Fibroblast of skin of right quadriceps (primary cell): ENCODE measurements at regions not wholly inside any gene's neighbourhood (a gene's known extent, or its start where the extent isn't known, plus 50 kb on each side); places are given as distances from the start of the nearest gene placed in this dataset.

Source experiments
- DNase-seq: peaks from one replicate; pipeline ENCODE4 v3.0.0-alpha.2; 2013

DNA sequence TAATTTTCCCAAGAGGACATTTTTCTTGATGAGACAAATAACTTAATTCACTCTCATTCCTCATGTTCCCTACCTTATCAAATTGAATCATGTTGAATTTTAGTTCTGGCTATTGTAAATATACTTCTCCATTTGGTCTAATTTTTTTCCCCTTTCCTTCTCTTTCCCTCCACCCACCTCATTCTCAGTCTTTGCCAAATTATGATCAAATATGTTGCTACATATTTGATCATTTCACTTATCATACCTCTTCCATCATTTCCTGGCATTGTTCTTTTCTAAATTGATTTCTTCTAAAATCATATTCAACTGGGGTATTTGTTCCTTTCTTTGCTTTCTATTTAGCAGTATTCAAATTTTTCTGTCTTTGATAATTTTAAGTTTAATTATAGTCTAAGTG, 52.3 kb downstream of the HDGFL1 start:
- no peak for DNase-seq

DNA sequence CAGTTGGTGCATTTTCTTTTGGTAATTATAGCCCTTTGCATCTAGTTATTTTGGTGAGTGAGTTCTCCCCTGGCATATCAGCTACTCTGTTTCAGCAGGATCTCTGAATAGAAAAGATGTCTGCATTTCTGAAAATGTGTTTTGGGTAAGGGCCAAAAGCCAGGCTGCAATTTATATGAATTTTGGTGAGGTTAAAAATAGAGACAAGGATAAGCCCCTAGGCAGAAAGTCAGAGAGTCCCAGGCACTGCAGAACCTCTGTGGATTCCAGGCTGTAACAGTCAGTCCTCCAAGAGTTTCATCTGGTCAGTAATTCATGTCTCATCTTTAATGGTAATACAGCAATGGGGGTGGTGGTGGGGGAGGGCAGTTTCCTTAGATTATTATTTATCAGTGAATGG, 53.0 kb downstream of the HDGFL1 start:
- DNase-seq, result peak; percentile 5

DNA sequence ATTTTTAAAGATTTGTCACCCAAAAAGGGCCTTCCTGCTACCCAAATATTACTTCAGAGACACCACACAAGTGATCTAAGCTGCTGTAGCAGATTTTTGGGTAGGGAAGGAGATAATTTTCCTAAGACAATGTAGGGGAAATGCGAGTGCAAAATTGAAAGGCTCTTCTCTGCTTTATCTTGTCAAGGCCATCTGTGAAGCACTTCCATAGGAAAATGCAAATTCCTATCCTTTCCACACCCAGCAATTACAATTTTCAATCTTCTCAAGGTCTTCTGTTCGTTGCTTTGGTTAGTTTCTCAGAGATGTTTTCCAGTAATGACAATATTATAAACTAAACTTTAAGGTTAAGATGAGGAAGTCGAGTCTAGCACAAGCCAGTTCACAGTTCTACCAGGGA, 53.4 kb downstream of the HDGFL1 start:
- DNase-seq, result no peak

DNA sequence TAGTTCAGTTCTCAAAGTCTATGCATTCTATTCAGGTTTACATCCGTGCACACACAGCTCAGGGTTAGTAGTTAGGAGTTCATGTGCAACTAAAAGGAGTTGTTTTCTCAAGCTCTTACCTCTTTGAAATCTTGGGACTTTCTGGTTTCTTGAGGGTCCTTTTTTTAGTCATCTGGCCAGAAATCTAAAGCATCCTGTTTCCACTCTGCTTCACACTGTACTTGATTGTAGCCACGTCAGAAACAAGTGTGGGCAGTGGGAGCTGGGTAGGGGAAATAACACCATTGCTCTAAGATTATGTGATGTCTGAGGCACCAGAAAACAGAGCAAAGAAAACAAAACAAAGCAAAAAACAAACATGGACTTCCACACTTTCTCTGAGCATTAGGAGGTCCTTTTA, 58.3 kb downstream of the HDGFL1 start:
- no peak for DNase-seq

DNA sequence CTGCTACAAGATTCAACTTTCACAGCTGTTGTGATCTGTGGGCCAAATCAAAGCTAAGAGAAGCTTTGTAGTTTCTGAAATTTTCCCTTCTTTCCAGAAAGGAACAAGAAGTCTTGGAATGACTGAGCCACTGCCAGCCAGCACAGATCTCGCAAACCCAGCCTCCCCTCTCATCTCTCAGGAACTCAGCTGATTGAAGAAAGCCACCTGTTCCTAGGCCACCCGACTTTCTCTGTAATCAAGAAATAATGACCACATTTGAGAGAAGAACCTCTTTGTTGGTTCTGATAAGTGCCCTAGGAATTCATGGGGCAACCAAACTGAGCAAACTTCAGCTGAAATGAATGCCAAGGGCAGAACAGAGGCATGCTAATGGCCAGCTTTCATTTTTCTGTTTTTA, 61.7 kb downstream of the HDGFL1 start:
- no peak for DNase-seq

DNA sequence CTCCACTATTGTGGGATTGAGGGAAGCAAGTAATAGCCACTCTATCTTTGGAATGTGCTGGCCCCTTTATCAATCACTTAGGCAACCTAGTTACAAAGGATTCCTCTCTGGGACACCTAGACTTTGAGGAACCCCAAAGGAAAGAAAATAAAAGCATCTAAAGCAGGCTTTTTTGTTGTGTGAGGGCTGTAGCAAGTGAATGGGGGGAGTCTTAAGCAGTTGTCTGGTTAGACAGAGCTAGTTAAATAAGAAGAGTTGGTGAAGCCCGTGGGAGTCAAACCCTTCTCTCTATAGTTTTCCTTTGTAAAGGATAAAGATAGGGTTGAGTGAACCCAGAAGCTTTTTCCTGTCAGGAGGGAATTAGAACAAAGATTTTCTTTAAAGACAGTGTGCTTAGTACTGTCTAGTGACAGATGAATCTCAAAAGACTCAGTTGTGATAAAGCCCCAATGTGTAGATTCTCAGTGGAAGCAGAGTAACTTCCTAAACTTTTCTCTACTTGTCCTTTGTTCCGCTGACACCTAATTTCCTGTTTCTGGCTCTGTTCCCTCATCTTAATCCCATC, 63.3 kb downstream of the HDGFL1 start:
- DNase-seq, result no peak

DNA sequence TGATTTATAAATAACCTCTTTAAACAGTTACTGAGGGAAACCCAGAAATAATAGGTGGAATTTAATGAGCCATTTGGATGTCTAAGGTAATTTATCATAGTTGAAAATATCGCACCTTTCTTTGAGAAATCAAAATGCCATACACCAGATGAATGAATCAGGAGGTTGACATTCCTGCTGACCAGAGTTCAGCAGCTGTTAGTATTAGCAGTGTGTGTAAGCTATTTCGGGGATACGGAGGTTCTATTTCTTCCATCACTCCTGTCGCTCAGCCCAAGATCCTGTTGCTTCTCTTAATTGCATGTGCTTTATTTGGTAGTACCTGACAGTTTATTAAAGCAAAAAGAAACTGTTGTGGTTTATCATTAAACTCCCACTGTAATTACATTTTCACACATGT, 67.1 kb downstream of the HDGFL1 start:
- no peak for DNase-seq

DNA sequence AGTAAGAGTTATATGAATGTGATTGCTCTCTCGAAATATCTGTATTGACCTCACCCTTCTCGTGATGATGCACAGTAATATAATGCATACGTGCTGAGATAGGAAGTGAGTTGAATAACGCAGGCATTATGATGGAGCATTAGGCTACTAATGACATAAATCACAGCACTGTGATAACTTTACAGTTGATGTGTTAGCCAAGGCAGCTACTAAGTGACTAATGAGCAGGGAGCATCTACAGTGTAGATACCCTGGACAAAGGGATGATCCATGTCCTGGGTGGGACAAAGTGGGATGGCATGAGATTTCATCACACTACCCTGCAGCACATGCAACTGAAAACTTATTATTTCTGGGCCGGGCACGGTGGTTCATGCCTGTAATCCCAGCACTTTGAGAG, 68.4 kb downstream of the HDGFL1 start:
- DNase-seq, result no peak

DNA sequence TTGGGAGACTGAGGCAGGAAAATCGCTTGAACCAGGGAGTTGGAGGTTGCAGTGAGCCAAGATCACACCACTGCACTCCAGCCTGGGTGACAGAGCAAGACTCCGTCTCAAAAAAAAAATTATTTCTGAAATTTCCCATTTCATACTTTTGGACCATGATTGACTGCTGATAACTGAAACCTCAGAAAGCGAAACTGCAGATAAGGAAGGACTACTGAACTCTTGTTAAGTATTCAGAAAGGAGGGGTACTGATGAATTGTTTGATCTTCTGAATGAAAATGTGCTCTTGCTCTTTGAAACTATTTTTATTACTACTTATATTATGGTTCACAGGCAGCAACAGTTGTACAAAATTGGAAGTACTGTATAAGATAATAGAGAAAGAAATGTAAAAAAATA, 69.0 kb downstream of the HDGFL1 start:
- no peak for DNase-seq

DNA sequence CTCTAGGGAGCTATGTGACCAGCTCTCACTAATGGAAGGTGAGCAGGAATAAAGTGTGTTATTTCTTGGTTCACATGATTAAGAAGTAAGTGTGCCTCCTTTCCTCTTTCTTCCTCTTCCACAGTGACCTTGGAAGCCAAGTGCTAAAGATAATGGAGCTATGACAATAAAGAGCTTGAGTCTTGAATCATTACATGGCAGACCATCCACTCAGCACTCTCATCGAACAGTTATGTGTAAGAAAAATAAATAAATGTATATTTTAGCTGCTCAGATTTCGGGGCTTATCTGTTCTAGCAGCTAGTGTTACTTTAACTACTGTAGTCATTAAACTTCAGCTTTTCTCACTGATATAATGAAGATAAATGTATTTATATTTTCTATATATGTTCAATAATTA, 72.9 kb downstream of the HDGFL1 start:
- DNase-seq, result peak; percentile 30

DNA sequence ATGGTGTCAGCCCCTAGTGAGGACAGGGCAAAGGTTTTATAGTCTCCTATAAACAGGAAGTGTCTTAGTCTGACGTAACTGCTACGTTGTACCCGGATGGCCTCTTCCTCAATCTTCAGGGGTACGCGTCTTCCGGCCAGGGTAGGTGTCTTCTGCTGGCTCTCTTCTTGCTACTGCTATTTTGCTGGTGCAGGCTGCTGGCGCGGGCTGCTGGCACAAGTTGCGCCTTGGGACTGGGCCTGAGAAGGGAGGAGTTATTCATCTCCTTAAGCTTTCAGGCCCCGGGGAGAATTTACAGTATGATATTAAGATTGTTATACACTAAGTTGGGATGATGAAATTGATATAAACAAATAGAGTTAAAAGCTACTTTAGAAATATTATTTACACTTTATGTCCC, 74.4 kb downstream of the HDGFL1 start:
- DNase-seq, result no peak

DNA sequence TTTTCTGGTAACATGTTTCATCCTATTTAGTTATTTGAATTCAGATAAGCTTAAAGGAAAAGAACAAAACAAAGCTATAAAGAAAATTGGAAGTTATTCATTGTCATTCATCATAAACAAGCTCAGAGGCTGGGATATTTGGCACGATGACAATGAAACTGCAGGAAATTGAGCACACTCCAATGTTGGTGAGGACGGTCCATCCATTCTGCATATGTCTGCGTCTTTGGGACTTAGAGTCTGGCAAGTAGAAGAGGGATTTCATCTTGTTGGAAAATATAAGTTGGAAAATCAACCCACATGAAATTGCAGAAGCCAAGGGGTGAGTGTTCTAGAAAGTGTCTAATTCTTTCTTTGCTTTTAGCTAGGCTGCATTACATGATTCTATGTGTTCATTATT, 78.4 kb downstream of the HDGFL1 start:
- peak; percentile 5 for DNase-seq

DNA sequence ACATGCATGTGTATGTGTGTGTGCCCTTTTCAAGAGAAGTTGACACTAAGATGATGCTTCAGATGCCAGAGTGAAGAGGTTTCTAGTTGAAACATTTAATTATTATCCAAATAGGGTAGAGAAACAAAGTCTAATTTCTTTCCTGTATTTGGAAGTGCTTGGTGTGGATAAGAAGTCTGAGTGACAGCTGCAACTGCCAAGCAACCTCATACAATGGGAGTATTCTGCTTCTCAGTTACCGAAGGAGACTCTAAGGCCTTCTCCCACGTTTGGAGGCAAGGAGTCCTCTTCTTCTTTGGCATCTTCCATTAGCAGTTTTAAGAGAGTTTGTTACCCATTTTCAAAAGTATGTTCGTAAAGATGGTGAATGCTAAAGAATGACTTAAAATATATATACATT, 82.4 kb downstream of the HDGFL1 start:
- DNase-seq, result no peak

DNA sequence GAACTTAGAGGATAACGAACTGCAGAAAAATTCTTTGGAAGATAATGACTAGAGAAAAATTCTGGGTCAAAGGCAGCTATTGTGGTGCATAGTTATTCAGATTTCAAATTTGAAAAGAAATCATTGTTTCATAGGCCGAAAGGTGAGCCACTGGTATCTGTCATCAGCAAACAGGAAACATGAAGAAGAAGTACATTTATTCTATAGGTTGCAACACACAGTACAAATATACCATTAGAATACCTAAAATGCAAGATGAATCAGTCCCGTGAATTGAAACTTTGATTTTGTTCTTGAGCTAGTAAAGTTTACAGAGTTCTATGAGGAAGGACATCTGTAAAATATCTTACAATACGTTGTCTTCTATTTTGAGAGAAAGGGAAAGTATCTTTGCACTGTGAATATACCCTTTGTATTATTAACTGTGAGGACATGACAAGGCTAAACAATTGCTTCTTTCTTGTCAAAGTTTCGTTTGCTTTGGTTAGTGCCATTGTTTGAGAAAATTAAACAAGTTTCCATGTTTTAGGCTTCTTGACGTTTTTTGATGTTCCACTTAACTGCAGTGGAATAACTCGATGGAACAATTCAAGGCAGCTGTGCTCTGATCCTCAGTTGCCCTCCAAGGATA, 84.7 kb downstream of the HDGFL1 start:
- DNase-seq, result no peak

DNA sequence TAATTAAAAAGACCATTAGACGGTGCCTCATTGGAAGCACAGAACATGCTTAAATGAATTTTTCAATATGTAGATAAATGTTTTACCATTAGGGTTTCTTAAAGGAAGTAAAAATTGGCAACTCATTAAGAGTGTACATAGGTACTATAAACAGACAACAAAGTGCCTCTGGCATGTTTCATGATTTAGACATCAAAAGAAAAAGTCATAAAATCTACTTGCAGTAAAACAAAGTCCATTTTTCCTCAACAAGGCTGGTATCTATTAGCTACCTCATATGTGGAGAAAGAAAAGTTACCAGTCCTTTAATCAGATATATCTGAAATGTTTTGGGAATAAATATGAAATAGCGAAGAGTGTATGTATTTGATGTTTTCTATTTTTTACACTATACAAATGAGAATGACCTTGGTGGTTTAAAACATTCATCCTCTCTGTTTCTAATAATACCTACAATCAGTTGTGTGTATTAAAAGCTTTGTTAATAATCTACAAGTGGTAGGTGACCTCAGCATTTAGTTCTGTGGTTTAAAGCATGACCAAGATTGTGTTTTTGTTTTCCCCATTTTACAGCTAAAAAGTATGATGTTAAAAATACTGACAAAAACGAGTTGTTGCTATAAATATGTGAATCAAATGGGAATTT, 87.5 kb downstream of the HDGFL1 start:
- DNase-seq, result no peak

DNA sequence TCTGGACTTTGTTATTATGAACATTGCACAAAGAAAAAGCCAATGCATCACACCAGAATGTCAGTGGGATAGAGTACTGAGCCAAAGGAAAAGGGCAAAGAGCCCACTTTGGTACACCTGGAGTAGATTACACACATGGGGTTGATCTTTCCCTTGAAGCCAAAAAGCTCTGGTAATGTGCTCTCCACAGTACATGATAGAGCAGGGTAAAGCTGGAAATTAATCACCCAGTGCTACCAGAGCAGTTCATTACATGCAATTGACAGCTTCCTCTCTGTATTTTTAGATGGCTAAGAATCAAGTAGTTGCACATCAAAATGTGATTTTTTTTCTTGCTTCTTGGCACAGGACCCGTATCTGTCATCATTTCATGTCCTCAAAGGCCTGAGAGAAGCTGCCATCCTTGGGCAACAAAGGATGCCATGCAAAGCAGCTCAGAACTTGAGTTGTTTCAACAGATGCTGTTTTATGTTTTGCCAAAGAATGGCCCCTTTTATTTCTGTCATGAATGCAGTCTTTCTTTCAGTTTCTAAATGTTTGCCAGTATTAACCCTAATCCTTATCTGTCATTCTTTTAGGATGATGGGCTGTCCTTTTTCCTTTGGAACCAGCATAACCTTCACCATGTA, 88.1 kb downstream of the HDGFL1 start:
- DNase-seq, result no peak

DNA sequence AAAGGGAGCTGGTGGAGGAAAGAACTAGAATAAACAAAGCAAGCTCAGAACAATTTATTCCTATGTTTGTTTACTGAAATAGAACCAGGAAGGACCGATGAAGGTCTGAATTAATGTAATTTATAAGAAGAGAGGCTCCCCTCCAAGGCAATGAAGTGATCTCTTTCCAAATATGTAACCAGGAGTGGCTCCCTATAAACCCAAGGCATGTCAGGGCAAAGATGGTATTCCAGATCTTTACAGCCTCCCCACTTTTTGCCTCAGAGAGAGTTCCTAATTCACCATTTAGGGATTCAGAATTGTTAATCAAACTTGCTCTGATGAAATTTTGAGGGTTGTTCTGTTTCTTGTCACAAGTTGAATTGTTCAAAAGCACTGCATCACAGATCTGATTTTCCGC, 88.8 kb downstream of the HDGFL1 start:
- DNase-seq, result no peak

DNA sequence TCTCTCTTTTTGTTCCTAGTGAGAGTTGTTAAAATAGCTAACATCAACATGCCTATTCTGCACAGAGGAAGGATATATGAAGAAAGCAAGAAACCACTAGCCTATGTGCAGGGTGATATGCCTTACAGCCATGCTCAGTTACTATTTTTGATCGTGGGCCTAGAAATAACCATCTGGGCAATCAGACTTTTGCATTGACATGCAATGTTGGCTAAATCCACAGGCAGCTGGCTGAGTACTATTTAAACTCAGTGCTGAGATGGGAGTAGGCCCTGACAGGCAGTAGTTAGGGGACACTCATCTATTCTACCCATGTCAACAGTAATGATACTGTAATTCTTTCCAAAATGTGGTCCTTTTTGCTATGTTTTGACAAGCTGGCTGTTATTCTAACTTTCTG, 89.6 kb downstream of the HDGFL1 start:
- DNase-seq, result no peak

DNA sequence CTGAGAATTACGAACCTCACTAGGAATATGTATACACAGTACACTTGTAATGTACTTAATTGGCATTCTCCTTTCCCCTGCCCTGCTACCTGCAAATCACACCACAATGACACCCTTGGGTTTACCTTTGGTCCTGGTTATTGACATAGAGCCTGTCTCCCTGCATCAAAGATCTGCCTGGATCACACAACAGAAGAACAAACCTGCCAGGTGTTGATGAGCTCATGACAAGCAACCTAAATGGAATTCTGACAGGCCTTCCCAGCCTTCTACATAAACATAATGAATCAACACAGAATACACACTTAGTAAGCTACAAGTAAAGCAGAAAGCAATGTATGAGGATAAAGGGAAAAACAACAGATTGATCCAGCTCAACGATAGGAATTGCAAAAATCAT, 95.6 kb downstream of the HDGFL1 start:
- no peak for DNase-seq

DNA sequence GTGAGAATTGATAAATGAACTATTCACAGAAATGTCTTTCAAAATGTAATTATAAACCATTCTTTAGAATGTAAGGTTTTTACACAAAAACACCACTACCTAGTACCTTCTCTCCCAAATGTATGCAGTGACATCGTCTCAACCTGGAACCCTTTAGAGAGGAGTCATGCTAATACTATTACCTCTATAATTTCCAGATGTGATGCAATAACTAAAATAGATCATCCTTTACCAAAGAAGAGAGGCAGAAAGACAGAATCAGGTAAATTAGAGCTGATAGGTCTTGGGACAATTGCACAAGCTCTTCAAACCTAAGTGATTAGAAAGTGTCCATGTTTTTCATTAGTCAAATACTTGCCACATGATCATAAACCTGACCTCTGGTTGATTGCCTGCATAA, 96.7 kb downstream of the HDGFL1 start:
- DNase-seq, result no peak

DNA sequence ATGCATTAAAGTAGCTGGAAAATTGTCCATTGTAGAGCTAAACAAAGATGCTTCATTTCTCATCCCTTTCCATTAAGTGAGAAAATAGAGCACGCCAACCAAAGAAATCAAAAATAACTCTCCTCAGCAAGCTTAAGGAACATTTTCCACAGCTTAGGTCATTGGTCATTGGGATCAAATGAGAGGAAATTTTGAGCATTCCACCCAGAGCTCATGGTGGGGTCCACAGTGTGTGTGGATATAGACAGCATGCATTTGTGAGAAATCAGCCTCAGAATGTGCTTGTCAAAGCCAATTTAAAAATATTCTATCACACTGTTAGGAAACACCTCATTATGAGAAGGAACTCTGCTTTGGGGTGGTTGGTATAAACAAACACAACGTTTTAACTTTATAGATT, 97.2 kb downstream of the HDGFL1 start:
- no peak for DNase-seq

DNA sequence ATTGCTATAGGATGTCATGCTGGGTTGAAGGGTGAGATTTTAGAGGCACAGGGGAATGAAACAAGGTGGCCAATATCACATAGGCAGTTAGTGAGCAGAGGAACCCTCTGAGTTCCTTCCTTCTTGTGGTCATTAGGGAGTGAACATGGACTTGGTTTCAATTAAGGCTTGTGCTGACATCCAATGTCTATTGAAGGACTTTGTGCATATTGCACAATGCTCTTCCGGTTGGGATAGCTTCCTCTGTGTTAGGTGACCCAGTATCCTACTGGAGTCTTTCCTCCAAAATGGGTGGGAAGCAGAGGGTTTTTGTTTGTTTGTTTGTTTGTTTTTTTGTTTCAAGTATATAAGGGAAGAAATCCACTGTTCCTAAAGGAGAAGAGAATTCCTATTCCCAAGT, 98.5 kb downstream of the HDGFL1 start:
- DNase-seq, result no peak

DNA sequence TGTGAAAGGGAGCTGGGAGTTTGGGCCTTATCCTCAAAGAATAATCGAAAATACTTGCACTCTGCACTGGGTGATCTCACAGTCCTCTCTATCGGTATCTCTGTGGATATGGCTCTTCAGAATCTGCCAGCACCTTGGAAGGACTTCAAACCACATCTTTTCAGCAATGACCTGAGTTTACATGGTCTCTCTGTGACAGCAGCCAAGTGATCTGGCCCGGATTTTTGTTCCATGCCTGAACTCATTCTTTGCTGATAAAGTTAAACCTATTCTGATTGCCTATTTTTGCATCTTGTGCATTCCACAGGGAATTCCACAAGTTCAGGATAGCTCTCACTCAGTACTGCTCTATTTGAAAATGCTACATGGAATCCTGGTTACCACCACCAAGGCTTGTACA, 98.9 kb downstream of the HDGFL1 start:
- peak; percentile 4 for DNase-seq

DNA sequence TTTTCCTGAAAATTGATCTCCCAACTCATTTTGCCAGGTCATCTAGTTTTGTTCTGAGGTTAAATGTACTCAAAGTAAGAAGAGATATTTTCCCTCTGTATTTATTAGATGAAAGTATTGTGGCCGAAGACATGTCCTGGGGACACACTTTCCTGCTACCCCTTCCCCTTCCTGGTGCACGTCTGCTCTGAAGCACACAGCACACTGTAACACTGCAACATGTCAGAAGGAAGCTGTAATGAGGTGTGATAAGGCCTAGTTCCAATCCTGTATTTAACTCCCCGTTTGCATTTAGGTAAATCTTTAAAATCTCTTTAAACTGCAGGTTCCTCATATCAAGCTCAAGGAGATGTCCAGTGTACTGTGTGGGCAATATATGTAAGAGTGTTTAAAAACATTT, 99.4 kb downstream of the HDGFL1 start:
- no peak for DNase-seq

DNA sequence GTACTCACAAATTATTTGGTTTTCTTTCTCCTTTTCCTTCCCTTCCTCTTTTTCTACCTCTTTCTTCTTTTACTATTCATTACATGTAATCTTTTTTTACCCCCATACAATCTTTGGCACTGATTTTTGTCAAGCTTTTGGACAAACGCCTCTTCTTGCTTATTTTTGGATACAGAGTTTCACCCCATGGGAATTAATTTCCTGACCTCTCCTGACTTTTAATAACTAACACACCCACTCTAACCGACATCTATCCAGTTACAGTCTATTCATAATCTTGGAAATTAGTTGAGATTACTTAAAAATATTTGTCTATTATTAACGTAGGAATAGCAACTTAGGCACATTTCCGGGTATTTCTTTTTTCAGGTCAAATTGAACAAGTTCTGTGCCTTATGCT, 101.2 kb downstream of the HDGFL1 start:
- no peak for DNase-seq
